Suprapubic skin (tissue), 4 donors: ENCODE measurements at regions not wholly inside any gene's neighbourhood (a gene's known extent, or its start where the extent isn't known, plus 50 kb on each side); places are given as distances from the start of the nearest gene placed in this dataset.

Experiments
- DNase-seq, 2 donors: peaks; one replicate each; pipeline ENCODE4 v3.0.0-alpha.2; 2019; ENCODE audit warnings: low spot score in 2 of 2
- H3K27ac ChIP-seq: fragments of 200-600 bp; sonication (generic); one replicate; pipeline ENCODE4 v1.5.1; 2019
- H3K27me3 ChIP-seq: fragments of 200-600 bp; sonication (generic); one replicate; pipeline ENCODE4 v1.5.1; 2019
- H3K36me3 ChIP-seq: fragments of 200-600 bp; sonication (generic); one replicate; pipeline ENCODE4 v1.5.1; 2019
- H3K4me1 ChIP-seq: fragments of 200-600 bp; sonication (generic); one replicate; pipeline ENCODE4 v1.5.1; 2019
- H3K4me3 ChIP-seq: fragments of 200-600 bp; sonication (generic); one replicate; pipeline ENCODE4 v1.5.1; 2019; ENCODE audit warnings: mild to moderate bottlenecking
- H3K9me3 ChIP-seq: fragments of 200-600 bp; sonication (generic); one replicate; pipeline ENCODE4 v1.5.1; 2019
- EP300 ChIP-seq: sonication (generic); formaldehyde crosslinking; IDR thresholded peaks from one replicate; pipeline ENCODE4 v1.6.1; 2017; ENCODE audit warnings: antibody characterized with exemption
- POLR2A ChIP-seq, 2 donors: fragments of 450-650 bp; IDR thresholded peaks; one replicate each; pipeline ENCODE4 v1.6.1; 2017; ENCODE audit warnings: antibody characterized with exemption in 2 of 2, mild to moderate bottlenecking in 2 of 2, moderate library complexity in 2 of 2
- POLR2AphosphoS5 ChIP-seq, 3 donors: sonication (generic); formaldehyde crosslinking; IDR thresholded peaks; one replicate each; pipeline ENCODE4 v1.6.1; 2017; ENCODE audit warnings: antibody characterized with exemption in 3 of 3
- WGBS: methylation state at CpG from one replicate; pipeline ENCODE4 v1.1.5; 2018; 5-methylcytosine and 5-hydroxymethylcytosine counted together
- TF ChIP-seq, protein P1 (sequence below), 2 donors: fragments of 200-600 bp in 1 of 2; fragments of 450-650 bp in 1 of 2; sonication (generic) in 1 of 2; IDR thresholded peaks; one replicate each; pipeline ENCODE4 v1.5.1; 2016 to 2019; ENCODE audit warnings: antibody characterized with exemption in 2 of 2, mild to moderate bottlenecking in 1 of 2, moderate library complexity in 1 of 2

DNA sequence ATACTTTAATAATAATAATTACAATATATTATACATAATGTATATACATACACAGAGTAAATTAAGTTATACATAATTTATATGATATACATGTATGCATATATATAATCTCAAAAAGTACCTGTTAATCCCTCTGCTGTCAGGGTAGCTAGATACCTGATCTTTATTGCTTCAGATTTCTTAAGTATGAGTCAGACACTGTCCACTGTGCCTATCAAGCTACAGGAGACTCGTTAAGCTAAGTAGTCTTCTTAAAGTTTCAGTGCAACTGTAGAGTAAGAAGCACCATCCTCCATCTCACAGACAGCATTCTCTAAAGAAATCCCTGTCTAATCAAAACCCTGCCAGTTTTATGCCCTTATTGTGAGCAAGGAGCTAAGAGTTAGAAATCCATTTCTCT lies 428.7 kb downstream of the RERGL start:
- 52% methylated on average over 1 of the region's 1 CpG for WGBS
- Histone ChIP-seq H3K27ac (no peak overlapping the region), H3K4me1 (no peaks in the 10 kb centered on the region), H3K9me3 (no peaks in the 10 kb centered on the region), H3K36me3 (no peaks in the 10 kb centered on the region), H3K4me3 (no peak overlapping the region), H3K27me3 (no peaks in the 10 kb centered on the region)
- DNase-seq: no peak
- no peak for TF ChIP-seq POLR2A (IDR thresholded peaks at IDR 0.05)
- TF ChIP-seq, protein P1, sequence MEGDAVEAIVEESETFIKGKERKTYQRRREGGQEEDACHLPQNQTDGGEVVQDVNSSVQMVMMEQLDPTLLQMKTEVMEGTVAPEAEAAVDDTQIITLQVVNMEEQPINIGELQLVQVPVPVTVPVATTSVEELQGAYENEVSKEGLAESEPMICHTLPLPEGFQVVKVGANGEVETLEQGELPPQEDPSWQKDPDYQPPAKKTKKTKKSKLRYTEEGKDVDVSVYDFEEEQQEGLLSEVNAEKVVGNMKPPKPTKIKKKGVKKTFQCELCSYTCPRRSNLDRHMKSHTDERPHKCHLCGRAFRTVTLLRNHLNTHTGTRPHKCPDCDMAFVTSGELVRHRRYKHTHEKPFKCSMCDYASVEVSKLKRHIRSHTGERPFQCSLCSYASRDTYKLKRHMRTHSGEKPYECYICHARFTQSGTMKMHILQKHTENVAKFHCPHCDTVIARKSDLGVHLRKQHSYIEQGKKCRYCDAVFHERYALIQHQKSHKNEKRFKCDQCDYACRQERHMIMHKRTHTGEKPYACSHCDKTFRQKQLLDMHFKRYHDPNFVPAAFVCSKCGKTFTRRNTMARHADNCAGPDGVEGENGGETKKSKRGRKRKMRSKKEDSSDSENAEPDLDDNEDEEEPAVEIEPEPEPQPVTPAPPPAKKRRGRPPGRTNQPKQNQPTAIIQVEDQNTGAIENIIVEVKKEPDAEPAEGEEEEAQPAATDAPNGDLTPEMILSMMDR (IDR thresholded peaks at IDR 0.05): no peak
- TF ChIP-seq POLR2AphosphoS5 (IDR thresholded peaks at IDR 0.05): no peak

DNA sequence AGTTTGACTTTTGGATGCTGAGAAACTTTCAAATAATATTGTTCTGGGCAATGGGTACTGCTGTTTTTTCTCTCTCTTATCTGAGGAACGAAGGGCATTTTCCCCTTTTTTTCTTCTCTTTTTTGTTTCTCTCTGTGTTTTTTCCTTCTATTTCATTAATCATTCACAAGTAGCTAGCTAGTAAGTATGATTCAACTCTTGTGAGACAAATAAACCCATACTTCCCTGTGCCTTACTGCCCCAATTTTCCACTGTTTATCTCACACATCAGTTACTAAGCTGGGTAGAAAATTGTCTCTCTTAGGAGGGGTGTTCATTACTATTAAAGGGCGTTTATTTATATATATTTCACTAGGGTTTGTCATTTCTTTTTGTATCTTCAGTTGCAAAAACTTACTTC lies 437.6 kb downstream of the RERGL start:
- Histone ChIP-seq H3K4me1 (no peaks in the 10 kb centered on the region), H3K9me3 (no peaks in the 10 kb centered on the region), H3K4me3 (no peak overlapping the region), H3K36me3 (no peaks in the 10 kb centered on the region), H3K27me3 (no peaks in the 10 kb centered on the region), H3K27ac (no peak overlapping the region)
- no peak for TF ChIP-seq POLR2AphosphoS5 (IDR thresholded peaks at IDR 0.05)
- TF ChIP-seq EP300: no peak
- TF ChIP-seq, protein P1 (IDR thresholded peaks at IDR 0.05): no peak
- no peak for TF ChIP-seq POLR2A (IDR thresholded peaks at IDR 0.05)
- 84% methylated on average over 2 of the region's 2 CpGs for WGBS
- DNase-seq: no peak

DNA sequence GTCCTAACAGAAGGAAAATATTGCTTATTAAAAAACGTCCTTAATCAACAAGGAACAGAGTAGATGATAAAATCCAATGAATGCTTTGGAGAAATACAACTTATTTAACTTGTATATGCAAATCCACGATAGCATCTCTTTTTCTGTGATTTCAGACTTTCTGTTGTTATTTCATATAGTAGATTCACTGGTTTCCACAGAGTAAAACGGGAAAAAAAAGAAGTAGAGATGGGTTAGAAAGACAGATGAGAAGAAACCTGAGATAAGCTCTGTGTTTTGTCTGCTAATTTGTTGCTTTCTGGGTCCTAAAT lies 447.7 kb downstream of the RERGL start:
- Histone ChIP-seq H3K4me3 (no peak overlapping the region), H3K9me3 (no peaks in the 10 kb centered on the region), H3K27me3 (no peaks in the 10 kb centered on the region), H3K4me1 (no peaks in the 10 kb centered on the region), H3K36me3 (no peaks in the 10 kb centered on the region), H3K27ac (no peak overlapping the region)
- no peak for DNase-seq
- WGBS: 26% methylated on average over 3 of the region's 3 CpGs
- TF ChIP-seq POLR2A (IDR thresholded peaks at IDR 0.05) (no peak), EP300 (no peak), POLR2AphosphoS5 (IDR thresholded peaks at IDR 0.05) (no peak)
- TF ChIP-seq, protein P1 (IDR thresholded peaks at IDR 0.05): no peak

DNA sequence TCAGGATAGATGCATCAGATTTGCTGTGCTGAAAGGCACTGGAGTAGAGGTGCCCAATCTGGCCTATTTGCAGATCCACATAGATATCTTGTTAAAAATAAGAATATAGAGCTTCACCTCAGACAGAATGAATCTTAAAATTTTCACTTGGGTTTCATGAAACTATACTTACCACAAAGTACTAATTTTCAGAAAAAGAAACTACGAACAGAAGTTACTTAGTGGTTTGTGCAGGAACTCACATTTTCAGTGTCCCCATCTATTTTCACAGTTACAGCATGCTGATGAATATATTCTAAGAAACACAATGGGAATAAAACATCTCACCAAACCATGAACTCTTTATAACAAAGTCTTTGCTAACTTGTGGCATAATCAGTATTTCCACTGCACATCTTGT lies 449.4 kb downstream of the RERGL start:
- 82% methylated on average over 1 of the region's 1 CpG for WGBS
- Histone ChIP-seq H3K36me3 (no peaks in the 10 kb centered on the region), H3K27ac (no peak overlapping the region), H3K4me1 (no peaks in the 10 kb centered on the region), H3K9me3 (no peaks in the 10 kb centered on the region), H3K27me3 (no peaks in the 10 kb centered on the region), H3K4me3 (no peak overlapping the region)
- no peak for DNase-seq
- TF ChIP-seq POLR2AphosphoS5 (IDR thresholded peaks at IDR 0.05): no peak

DNA sequence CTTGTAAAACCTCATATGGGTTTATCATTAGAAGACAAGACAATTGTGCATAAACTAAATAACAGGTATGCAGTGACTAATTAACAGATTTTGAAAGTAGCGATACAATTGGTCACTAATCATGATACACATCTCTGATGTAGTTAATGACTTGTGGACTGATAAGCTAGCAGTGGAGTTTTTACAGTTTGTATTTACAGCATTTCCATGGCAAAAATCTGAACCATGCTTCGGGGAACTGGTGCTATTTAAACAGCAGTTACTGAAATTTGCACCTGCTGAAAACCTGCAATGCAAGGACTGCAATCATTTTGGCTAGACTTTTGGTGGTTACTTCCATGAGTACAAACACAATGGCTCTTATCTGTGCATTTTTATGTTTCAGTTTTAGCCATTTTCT lies 471.2 kb downstream of the RERGL start:
- H3K4me3 ChIP-seq: no peak overlapping the region
- no peak for DNase-seq
- H3K36me3 ChIP-seq: no peaks in the 10 kb centered on the region
- no peaks in the 10 kb centered on the region for H3K4me1 ChIP-seq
- H3K27me3 ChIP-seq: no peaks in the 10 kb centered on the region
- TF ChIP-seq POLR2A (IDR thresholded peaks at IDR 0.05) (no peak), POLR2AphosphoS5 (IDR thresholded peaks at IDR 0.05) (no peak), EP300 (no peak)
- TF ChIP-seq, protein P1 (IDR thresholded peaks at IDR 0.05): no peak
- 82% methylated on average over 2 of the region's 2 CpGs for WGBS
- H3K27ac ChIP-seq: no peak overlapping the region
- peaks cover 6% of the 10 kb centered on the region for H3K9me3 ChIP-seq

DNA sequence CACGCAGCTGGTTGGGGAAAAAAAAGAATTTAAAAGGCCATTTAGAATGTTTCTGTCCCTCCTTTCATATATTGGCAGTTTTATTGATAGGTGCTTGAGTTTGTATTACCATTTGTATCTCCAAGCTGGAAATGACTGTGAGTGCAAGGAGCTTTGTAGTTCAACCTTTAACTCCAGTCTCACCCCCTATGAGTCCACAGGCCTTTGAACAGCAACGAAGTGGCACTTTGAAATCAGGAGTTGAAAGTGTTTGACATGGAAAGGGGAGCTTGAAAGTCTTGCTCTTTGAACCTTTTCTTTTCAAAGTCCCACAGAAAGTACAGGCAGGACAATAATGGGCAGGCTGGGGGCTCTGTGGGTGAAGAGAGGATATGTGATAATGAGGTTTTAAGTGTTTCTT lies 480.3 kb downstream of the RERGL start:
- Histone ChIP-seq H3K27ac (no peak overlapping the region), H3K36me3 (no peaks in the 10 kb centered on the region), H3K27me3 (no peaks in the 10 kb centered on the region), H3K9me3 (no peaks in the 10 kb centered on the region), H3K4me3 (no peak overlapping the region), H3K4me1 (no peaks in the 10 kb centered on the region)
- WGBS: 41% methylated on average over 2 of the region's 2 CpGs
- DNase-seq: no peak
- TF ChIP-seq, protein P1 (IDR thresholded peaks at IDR 0.05): no peak
- TF ChIP-seq POLR2A (IDR thresholded peaks at IDR 0.05) (no peak), POLR2AphosphoS5 (IDR thresholded peaks at IDR 0.05) (no peak), EP300 (no peak)
